IgD-negative memory B cell (primary cell): ENCODE measurements at regions not wholly inside any gene's neighbourhood (a gene's known extent, or its start where the extent isn't known, plus 50 kb on each side); places are given as distances from the start of the nearest gene placed in this dataset.
A peak's percentile ranks its signal among the peaks of the same experiment; 100 is the strongest.

ENCODE experiments used
- H3K27ac Mint-ChIP-seq, 3 donors: one replicate each; pipeline ENCODE4 v1.8.0; 2020 to 2022; ENCODE audit warnings: mild to moderate bottlenecking in 3 of 3, mixed read lengths in 3 of 3, moderate library complexity in 1 of 3
- H3K27me3 Mint-ChIP-seq: one replicate; pipeline ENCODE4 v1.8.0; 2021; ENCODE audit warnings: mixed read lengths
- H3K36me3 Mint-ChIP-seq: one replicate; pipeline ENCODE4 v1.8.0; 2020; ENCODE audit warnings: mild to moderate bottlenecking, mixed read lengths
- H3K4me1 Mint-ChIP-seq, 3 donors: one replicate each; pipeline ENCODE4 v1.8.0; 2020 to 2022; ENCODE audit warnings: mixed read lengths in 3 of 3, mild to moderate bottlenecking in 1 of 3
- H3K4me3 Mint-ChIP-seq, 4 donors: one replicate each; pipeline ENCODE4 v1.8.0; 2020 to 2022; ENCODE audit warnings: mild to moderate bottlenecking in 4 of 4, mixed read lengths in 4 of 4, moderate library complexity in 3 of 4
- H3K9me3 Mint-ChIP-seq, 3 donors: one replicate each; pipeline ENCODE4 v1.8.0; 2020 to 2021; ENCODE audit warnings: mixed read lengths in 3 of 3, mild to moderate bottlenecking in 1 of 3

GRCh38 chr1:216983823-216984222 lies 260.6 kb upstream of the ESRRG start:
- Mint-ChIP-seq H3K27me3 (no peaks in the 10 kb centered on the region), H3K36me3 (no peaks in the 10 kb centered on the region), H3K4me3 (no peak overlapping the region), H3K4me1 (no peaks in the 10 kb centered on the region), H3K27ac (no peak overlapping the region), H3K9me3 (peaks cover 0 to 1% (median 0%) of the 10 kb centered on the region in 3 donors)

GRCh38 chr1:216961516-216961915 lies 238.3 kb upstream of the ESRRG start:
- Mint-ChIP-seq H3K27ac (no peak overlapping the region), H3K4me1 (no peaks in the 10 kb centered on the region), H3K27me3 (no peaks in the 10 kb centered on the region), H3K9me3 (peaks cover 0 to 14% (median 2%) of the 10 kb centered on the region in 3 donors), H3K4me3 (no peak overlapping the region), H3K36me3 (peaks cover 1% of the 10 kb centered on the region)

GRCh38 chr1:216960716-216961115 lies 237.5 kb upstream of the ESRRG start:
- H3K27ac Mint-ChIP-seq, result no peak overlapping the region
- no peaks in the 10 kb centered on the region for H3K36me3 Mint-ChIP-seq
- no peaks in the 10 kb centered on the region for H3K27me3 Mint-ChIP-seq
- peaks cover 0 to 14% (median 2%) of the 10 kb centered on the region in 3 donors for H3K9me3 Mint-ChIP-seq
- no peaks in the 10 kb centered on the region for H3K4me1 Mint-ChIP-seq
- H3K4me3 Mint-ChIP-seq, result no peak overlapping the region

- Mint-ChIP-seq H3K36me3 (no peaks in the 10 kb centered on the region), H3K4me1 (no peaks in the 10 kb centered on the region), H3K9me3 (peaks cover 0 to 19% (median 2%) of the 10 kb centered on the region in 3 donors), H3K27me3 (no peaks in the 10 kb centered on the region), H3K27ac (no peak overlapping the region), H3K4me3 (no peak overlapping the region)
Measured at GRCh38 chr1:216958569-216958968, 235.3 kb upstream of the ESRRG start.

- H3K4me1 Mint-ChIP-seq, result no peaks in the 10 kb centered on the region
- H3K9me3 Mint-ChIP-seq, result peaks cover 0 to 12% (median 0%) of the 10 kb centered on the region in 3 donors
- no peak overlapping the region for H3K27ac Mint-ChIP-seq
- no peaks in the 10 kb centered on the region for H3K27me3 Mint-ChIP-seq
- no peak overlapping the region for H3K4me3 Mint-ChIP-seq
- no peaks in the 10 kb centered on the region for H3K36me3 Mint-ChIP-seq
Measured at GRCh38 chr1:216953495-216953894, 230.3 kb upstream of the ESRRG start.

GRCh38 chr1:216952864-216953263 lies 229.6 kb upstream of the ESRRG start:
- no peak overlapping the region for H3K4me3 Mint-ChIP-seq
- no peaks in the 10 kb centered on the region for H3K27me3 Mint-ChIP-seq
- no peaks in the 10 kb centered on the region for H3K4me1 Mint-ChIP-seq
- no peaks in the 10 kb centered on the region for H3K36me3 Mint-ChIP-seq
- H3K27ac Mint-ChIP-seq, result no peak overlapping the region
- peaks cover 0 to 11% (median 0%) of the 10 kb centered on the region in 3 donors for H3K9me3 Mint-ChIP-seq

GRCh38 chr1:216945538-216946080 lies 222.4 kb upstream of the ESRRG start:
- H3K4me1 Mint-ChIP-seq, result peaks cover 0 to 1% (median 0%) of the 10 kb centered on the region in 3 donors
- H3K9me3 Mint-ChIP-seq, result peaks cover 0 to 2% (median 0%) of the 10 kb centered on the region in 3 donors
- no peak overlapping the region for H3K27ac Mint-ChIP-seq
- H3K27me3 Mint-ChIP-seq, result no peaks in the 10 kb centered on the region
- no peak overlapping the region for H3K4me3 Mint-ChIP-seq
- H3K36me3 Mint-ChIP-seq, result no peaks in the 10 kb centered on the region

- peaks cover 0 to 1% (median 0%) of the 10 kb centered on the region in 3 donors for H3K4me1 Mint-ChIP-seq
- peaks cover 0 to 2% (median 0%) of the 10 kb centered on the region in 3 donors for H3K9me3 Mint-ChIP-seq
- H3K4me3 Mint-ChIP-seq, result no peak overlapping the region
- no peaks in the 10 kb centered on the region for H3K27me3 Mint-ChIP-seq
- no peaks in the 10 kb centered on the region for H3K36me3 Mint-ChIP-seq
- H3K27ac Mint-ChIP-seq, result peak overlapping the region in 1 of 3 donors; percentile 79
Measured at GRCh38 chr1:216944864-216945510, 221.8 kb upstream of the ESRRG start.

- H3K36me3 Mint-ChIP-seq, result no peaks in the 10 kb centered on the region
- peaks cover 0 to under 1% (median 0%) of the 10 kb centered on the region in 3 donors for H3K4me1 Mint-ChIP-seq
- no peak overlapping the region for H3K4me3 Mint-ChIP-seq
- H3K27ac Mint-ChIP-seq, result no peak overlapping the region
- no peaks in the 10 kb centered on the region for H3K9me3 Mint-ChIP-seq
- no peaks in the 10 kb centered on the region for H3K27me3 Mint-ChIP-seq
Measured at GRCh38 chr1:216937491-216937890, 214.3 kb upstream of the ESRRG start.

- H3K4me1 Mint-ChIP-seq, result no peaks in the 10 kb centered on the region
- H3K4me3 Mint-ChIP-seq, result no peak overlapping the region
- H3K9me3 Mint-ChIP-seq, result no peaks in the 10 kb centered on the region
- no peaks in the 10 kb centered on the region for H3K27me3 Mint-ChIP-seq
- H3K36me3 Mint-ChIP-seq, result no peaks in the 10 kb centered on the region
- no peak overlapping the region for H3K27ac Mint-ChIP-seq
Measured at GRCh38 chr1:216936779-216937178, 213.6 kb upstream of the ESRRG start.

GRCh38 chr1:216935901-216936300 lies 212.7 kb upstream of the ESRRG start:
- no peaks in the 10 kb centered on the region for H3K36me3 Mint-ChIP-seq
- H3K4me1 Mint-ChIP-seq, result no peaks in the 10 kb centered on the region
- H3K9me3 Mint-ChIP-seq, result no peaks in the 10 kb centered on the region
- no peak overlapping the region for H3K27ac Mint-ChIP-seq
- no peaks in the 10 kb centered on the region for H3K27me3 Mint-ChIP-seq
- H3K4me3 Mint-ChIP-seq, result no peak overlapping the region

GRCh38 chr1:216932424-216932823 lies 209.2 kb upstream of the ESRRG start:
- H3K4me1 Mint-ChIP-seq, result no peaks in the 10 kb centered on the region
- no peaks in the 10 kb centered on the region for H3K27me3 Mint-ChIP-seq
- no peak overlapping the region for H3K27ac Mint-ChIP-seq
- H3K4me3 Mint-ChIP-seq, result no peak overlapping the region
- no peaks in the 10 kb centered on the region for H3K36me3 Mint-ChIP-seq
- H3K9me3 Mint-ChIP-seq, result peaks cover 0 to 4% (median 0%) of the 10 kb centered on the region in 3 donors

- Mint-ChIP-seq H3K9me3 (peaks cover 0 to 4% (median 0%) of the 10 kb centered on the region in 3 donors), H3K27me3 (no peaks in the 10 kb centered on the region), H3K4me1 (no peaks in the 10 kb centered on the region), H3K27ac (no peak overlapping the region), H3K36me3 (peaks cover 2% of the 10 kb centered on the region), H3K4me3 (no peak overlapping the region)
Measured at GRCh38 chr1:216929870-216930582, 206.8 kb upstream of the ESRRG start.

- peaks cover 0 to 8% (median 0%) of the 10 kb centered on the region in 3 donors for H3K9me3 Mint-ChIP-seq
- H3K4me3 Mint-ChIP-seq, result no peak overlapping the region
- H3K27me3 Mint-ChIP-seq, result no peaks in the 10 kb centered on the region
- H3K36me3 Mint-ChIP-seq, result peaks cover 2% of the 10 kb centered on the region
- H3K27ac Mint-ChIP-seq, result no peak overlapping the region
- H3K4me1 Mint-ChIP-seq, result no peaks in the 10 kb centered on the region
Measured at GRCh38 chr1:216927633-216928032, 204.4 kb upstream of the ESRRG start.

GRCh38 chr1:216926720-216927510 lies 203.7 kb upstream of the ESRRG start:
- Mint-ChIP-seq H3K4me1 (no peaks in the 10 kb centered on the region), H3K36me3 (peaks cover 2% of the 10 kb centered on the region), H3K9me3 (peaks cover 0 to 8% (median 0%) of the 10 kb centered on the region in 3 donors), H3K27me3 (no peaks in the 10 kb centered on the region), H3K4me3 (no peak overlapping the region), H3K27ac (no peak overlapping the region)
